ENCODE measurements at regions not wholly inside any gene's neighbourhood (a gene's known extent, or its start where the extent isn't known, plus 50 kb on each side); places are given as distances from the start of the nearest gene placed in this dataset.

DNA sequence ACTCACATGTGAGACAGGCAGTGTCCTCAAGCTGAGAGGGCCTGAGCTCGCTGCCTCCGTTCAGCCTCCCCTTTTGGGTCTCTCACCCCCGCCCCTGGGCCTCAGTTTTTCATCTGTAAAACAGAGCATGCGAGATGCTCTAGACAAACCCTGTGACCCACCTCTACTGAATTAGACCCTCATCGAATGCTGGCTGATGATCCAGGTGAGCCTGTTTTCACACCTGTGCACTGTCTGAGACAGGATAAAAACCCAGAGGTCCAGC lies 102.1 kb downstream of the PDGFA start:
- TF ChIP-seq GATA2 (IDR thresholded peaks at IDR 0.05; ENCODE audit: low read depth, low read length) (no peak), GATA3 (IDR thresholded peaks at IDR 0.05; ENCODE audit: low read depth, low read length) (no peak)
